Fibroblast of villous mesenchyme (primary cell): ENCODE measurements at regions not wholly inside any gene's neighbourhood (a gene's known extent, or its start where the extent isn't known, plus 50 kb on each side); places are given as distances from the start of the nearest gene placed in this dataset.

Source experiments
- DNase-seq: peaks from one replicate; pipeline ENCODE4 v3.0.0-alpha.2; 2010; ENCODE audit warnings: low read depth
- H3K4me3 ChIP-seq: 2 replicates; pipeline ENCODE4 v1.5.1; 2011; ENCODE audit warnings: low read depth, mild to moderate bottlenecking, low read length
- CTCF ChIP-seq: IDR thresholded peaks from 2 replicates; pipeline ENCODE4 v1.5.1; 2012; ENCODE audit warnings: low read depth, mild to moderate bottlenecking, low read length; ENCODE audit not compliant: insufficient read depth

DNA sequence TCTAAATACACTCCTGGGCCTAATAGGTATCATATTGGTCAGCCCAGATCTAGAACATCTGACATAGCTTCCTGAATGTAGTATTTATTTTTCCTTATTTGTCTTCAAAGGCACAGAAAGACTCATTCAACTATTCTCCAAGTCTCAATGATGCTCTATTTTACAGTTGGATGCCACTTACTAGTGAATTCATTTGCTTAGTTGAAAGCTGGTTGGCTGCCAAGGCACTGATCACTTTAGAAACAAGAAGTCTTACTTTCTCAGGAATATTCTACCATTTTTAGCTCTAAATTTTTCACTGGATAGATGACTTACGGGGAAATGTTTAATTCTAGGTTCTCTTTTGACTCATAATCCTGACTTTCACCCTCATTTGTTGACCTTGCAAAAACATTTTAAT lies 863.4 kb downstream of the SORCS1 start:
- no peak for DNase-seq
- TF ChIP-seq CTCF, result no peak

DNA sequence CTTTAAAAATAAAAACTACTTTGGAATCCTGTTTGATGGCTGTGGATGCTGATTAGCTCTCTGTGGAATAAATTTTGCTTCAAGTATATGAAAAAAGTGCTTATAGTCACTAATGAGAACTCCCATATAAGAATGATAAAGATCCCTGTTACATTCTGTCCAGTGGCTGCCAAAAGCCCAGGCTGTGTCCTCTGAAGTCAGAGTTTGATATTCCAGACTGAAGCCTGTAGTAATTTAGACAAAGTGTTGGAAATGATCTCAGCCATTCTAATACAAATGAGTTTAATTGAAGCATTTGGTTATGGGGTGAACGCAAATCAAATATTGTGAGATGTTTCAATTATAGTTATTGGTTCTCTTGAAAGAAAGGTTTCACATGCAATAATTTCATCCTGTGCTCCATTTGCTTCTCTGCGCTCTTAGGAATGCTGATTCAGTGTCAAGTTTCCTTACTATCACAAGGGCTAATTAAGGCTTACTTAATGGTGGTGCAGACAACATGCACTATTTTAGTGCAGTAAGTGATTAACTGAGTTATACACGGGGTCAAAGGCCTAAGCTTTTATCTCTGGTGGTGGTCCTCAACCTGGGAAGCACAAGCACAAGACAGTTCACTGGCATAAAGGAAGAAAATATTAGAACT lies 867.6 kb downstream of the SORCS1 start:
- no peak for DNase-seq
- H3K4me3 ChIP-seq, result no peak overlapping the region
- TF ChIP-seq CTCF, result no peak

More for the DNA sequence above, 863.4 kb downstream of the SORCS1 start:
- no peak overlapping the region for H3K4me3 ChIP-seq

DNA sequence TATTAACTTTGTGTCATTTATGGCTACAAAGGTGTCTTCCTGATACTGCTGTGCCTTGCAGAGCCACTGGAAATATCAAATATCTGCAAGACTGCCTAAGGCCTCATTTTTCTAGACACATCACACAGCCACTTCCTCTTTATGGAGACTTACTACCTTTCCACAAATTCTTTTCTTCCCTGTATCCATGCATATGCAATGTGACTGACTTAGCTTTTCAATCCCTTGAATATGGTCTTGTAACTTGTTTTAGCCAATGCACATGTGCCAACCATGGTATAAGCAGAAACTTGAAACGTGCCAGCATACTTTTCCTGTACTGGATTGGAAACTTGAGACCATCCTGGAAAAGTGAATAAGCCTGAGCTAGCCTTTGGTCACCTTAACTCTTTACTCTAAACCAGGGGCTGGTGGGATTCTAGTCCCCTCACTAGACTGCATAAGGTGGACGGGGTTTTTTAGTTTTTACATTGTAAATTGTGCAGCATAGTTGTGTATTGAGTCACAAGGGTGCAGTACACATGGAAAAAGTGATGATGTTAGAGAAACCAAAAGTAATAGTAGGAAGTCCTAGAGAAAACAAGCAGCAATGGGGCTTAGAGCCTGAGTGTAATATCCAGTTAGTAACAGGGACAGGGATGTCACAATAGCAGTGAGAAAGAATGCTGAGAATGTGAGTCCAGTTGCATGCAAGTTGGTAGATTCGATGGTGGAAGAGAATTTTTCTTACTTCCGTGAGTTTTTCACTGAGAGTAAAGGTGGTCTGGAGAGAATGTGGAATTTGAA lies 879.5 kb downstream of the SORCS1 start:
- H3K4me3 ChIP-seq, result no peak overlapping the region
- no peak for TF ChIP-seq CTCF
- peak; percentile 8 for DNase-seq

- TF ChIP-seq CTCF, result no peak
- no peak overlapping the region for H3K4me3 ChIP-seq
- no peak for DNase-seq
Observed at GRCh38 chr10:106280896-106281460, 883.5 kb downstream of the SORCS1 start.

- no peak overlapping the region for H3K4me3 ChIP-seq
- no peak for DNase-seq
- TF ChIP-seq CTCF, result peak; percentile 8
Observed at GRCh38 chr10:106278383-106278782, 886.1 kb downstream of the SORCS1 start.

DNA sequence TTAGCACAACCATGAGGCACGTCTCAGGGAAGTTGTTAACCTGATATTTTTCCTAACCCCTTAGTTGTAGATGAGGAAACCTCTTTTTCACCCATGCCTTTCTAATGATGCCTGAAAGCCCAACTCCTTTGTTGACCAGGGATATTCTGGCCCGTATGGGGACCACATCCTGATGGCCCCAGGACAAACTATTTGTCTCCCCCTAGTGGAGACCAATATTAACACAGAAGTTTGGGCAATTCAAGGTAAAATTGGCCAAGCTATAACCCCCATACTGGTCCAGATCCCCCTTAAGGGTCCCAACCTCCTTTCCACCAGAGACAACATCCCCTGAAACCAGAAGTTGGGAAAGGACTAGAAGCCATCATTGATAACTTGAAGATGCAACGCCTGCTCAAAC lies 893.3 kb downstream of the SORCS1 start:
- no peak for DNase-seq
- TF ChIP-seq CTCF, result no peak
- H3K4me3 ChIP-seq, result no peak overlapping the region

DNA sequence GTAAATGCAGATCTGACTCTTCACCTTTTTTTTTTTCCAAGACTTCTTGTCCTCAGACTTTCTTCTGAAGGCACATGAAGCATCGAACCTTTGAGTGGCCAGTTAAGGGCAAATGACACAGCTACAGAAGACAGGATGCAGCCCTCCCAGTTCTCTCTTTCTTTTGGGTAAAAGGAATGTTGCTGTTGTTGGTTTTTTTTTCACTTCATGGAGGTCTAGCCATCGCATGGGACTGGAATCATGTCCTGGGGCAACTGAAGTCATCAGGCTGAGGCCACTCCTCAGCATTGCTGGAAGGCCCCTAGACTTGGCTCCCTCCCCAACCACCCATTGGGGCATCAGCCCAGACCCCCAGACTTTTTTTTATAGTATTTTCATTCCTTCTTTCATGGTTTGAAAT lies 896.5 kb downstream of the SORCS1 start:
- no peak for DNase-seq
- no peak overlapping the region for H3K4me3 ChIP-seq
- TF ChIP-seq CTCF, result no peak
